Cerebellar nuclear complex (tissue), 1 donor: ENCODE measurements at regions not wholly inside any gene's neighbourhood (a gene's known extent, or its start where the extent isn't known, plus 50 kb on each side); places are given as distances from the start of the nearest gene placed in this dataset.

Source experiments
- DNase-seq, 2 experiments: peaks; one replicate each; lab custom pipeline; 2025; lab: John Stamatoyannopoulos, UW

DNA sequence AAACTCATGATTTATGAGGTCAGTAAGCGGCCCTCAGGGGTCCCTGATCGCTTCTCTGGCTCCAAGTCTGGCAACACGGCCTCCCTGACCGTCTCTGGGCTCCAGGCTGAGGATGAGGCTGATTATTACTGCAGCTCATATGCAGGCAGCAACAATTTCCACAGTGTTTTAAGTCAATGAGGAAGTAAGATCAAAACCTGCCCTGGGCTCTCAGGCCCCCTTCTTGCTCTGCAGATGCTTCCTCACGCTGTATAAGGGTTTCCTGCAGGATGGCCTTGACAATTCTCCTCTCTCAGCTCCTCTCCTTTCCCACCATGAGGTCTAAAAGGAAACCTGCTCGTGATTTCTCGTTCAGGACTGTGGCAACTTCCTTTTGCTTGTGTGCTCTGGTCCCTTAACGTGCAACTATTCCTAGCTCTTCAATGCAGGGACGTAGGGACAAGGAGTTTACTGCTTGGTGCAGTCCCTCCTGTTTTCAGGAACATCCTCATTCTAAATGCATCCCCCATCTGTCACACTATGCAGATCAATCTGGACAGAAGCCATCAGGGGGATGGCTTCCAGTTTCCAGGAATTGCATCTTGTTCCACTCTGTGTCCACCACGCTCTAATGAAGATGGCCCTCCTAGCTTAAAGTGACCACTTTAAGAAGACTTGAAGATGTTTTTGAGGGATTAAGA, 64.3 kb upstream of the IGLL5 start:
- DNase-seq, result no peak

- no peak for DNase-seq
These were observed 63.0 kb upstream of the IGLL5 start for GRCh38 chr22:22824340-22825212.

GRCh38 chr22:22825213-22825593, 62.4 kb upstream of the IGLL5 start:
- DNase-seq, result no peak

DNA sequence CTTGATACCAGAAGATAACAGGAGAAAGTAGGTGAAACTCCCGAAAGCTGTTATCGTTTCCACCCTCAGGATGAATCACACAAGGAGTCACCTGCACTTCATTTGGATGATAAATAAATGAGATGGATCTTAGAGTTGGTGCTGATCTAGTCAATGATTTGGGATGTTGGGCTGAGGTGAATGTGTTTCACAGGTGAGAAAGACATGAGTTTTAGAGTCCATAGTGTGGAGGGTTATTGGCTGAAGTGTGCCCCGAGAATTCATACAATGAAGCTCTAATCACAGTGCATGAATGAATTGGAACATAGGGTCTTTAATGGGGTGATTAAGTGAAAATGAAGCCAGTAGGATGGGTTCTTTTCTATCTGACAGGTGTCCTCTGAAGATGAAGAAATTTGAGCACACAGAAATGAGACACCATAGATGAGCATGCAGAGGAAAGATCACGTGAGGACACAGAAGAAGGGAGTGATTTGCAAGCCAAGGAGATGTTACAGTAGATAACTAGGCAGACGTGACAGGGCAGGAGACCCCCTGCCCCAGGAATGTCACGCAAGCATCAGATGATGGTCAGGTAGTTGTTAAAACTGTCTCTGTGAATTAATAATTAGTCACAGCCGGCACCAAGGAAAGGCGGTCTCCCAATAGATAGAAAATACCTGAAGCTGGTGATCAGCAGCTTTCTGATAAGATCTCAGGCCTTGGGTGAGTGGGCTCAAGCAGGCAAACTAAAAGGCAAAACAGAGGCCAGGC, 60.3 kb upstream of the IGLL5 start:
- no peak for DNase-seq

GRCh38 chr22:22830193-22830592, 57.4 kb upstream of the IGLL5 start:
- DNase-seq, result no peak

DNA sequence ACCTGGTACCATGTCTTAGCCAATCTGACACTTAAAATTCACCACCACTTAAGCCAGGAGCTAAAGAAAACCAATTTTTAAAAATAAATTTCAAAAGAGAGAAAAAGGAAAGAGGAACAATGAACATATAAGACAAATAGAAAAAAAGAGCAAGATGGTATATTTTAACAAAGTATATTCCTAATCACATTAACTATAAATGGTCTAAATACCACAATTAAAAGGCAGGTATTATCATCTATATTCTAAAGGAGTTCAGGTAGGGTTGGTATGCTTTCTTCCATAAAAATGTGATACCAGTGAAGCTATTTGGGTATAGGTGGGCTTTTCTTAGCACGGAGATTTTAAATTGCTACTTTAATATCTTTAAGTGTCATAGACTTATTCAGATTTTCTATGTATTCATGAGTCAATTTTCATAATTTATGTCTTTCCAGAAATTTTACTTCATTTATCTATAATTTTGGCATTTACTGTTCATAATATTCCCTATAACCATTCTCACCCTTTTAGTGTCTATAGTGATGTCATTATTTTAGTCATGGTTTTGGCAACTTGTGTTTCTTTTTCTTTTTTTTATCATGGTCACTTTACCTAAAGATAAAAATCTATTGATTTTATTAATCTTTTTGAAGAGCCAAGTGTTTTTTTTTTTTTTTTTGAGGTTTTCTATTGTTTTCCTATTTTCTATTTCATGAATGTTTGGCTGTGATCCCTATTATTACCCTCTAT, 56.5 kb upstream of the IGLL5 start:
- no peak for DNase-seq

- DNase-seq, result no peak
These were observed 54.6 kb upstream of the IGLL5 start for GRCh38 chr22:22833059-22833458.

DNA sequence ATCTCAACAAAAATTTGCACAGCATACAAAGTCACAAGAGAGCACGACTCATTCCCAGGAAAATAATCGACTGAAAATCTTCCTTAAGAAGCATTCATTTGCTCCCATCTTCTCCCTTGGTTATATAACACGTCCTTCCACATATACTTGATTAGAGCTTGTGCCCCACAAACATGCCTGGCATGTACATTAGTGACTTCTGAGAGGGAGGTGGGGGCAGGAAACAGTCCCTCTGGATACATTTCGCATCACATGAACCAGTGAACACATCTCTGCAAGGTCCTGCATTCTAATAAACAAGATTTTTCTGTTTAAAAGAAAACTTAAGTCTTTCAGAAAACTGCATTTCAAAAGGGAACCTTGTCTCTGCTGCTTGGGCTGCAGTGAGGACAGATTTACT, 54.1 kb upstream of the IGLL5 start:
- no peak for DNase-seq

DNA sequence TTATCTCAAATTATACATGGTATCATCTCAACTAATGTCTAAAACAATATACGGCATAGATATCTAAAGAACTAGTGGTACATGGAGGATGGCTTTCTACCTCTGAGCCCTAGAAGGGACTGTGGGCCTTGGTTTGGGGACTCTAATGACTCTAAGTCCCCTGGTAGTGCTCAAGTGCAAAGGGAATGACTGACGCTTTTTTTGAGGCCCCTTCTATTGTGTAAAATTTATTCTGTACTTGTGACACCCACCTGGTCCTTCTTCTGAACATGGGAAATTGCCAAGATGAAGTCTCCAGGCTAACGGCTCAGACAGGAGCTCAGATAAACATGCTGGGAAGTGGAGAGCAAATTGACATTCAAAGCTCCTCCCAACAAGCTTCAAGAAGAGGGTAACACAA, 53.4 kb upstream of the IGLL5 start:
- DNase-seq, result no peak

GRCh38 chr22:22834783-22835182, 52.8 kb upstream of the IGLL5 start:
- DNase-seq, result no peak

- DNase-seq, result no peak
These were observed 52.4 kb upstream of the IGLL5 start for GRCh38 chr22:22835242-22835641.

- no peak for DNase-seq
These were observed 51.8 kb upstream of the IGLL5 start for GRCh38 chr22:22835771-22836291.

GRCh38 chr22:22836635-22837034, 51.0 kb upstream of the IGLL5 start:
- DNase-seq, result no peak
